Mucosa of descending colon (tissue), 3 donors: ENCODE measurements at regions not wholly inside any gene's neighbourhood (a gene's known extent, or its start where the extent isn't known, plus 50 kb on each side); places are given as distances from the start of the nearest gene placed in this dataset.

Experiments
- ATAC-seq: fragments of 200-7000 bp; cut with Tn5 transposase; one replicate; pipeline ENCODE4 v1.9.1; 2020; ENCODE audit warnings: mild to moderate bottlenecking, moderate library complexity
- DNase-seq, 3 donors: peaks; one replicate each; pipeline ENCODE4 v3.0.0-alpha.2; 2020
- H3K36me3 ChIP-seq: fragments of 200-600 bp; one replicate; pipeline ENCODE4 v1.8.0; 2021; ENCODE audit warnings: low read depth, mild to moderate bottlenecking
- H3K4me1 ChIP-seq: fragments of 200-600 bp; one replicate; pipeline ENCODE4 v1.8.0; 2021; ENCODE audit warnings: low read depth, mild to moderate bottlenecking
- H3K4me3 ChIP-seq: fragments of 200-600 bp; one replicate; pipeline ENCODE4 v1.8.0; 2021; ENCODE audit warnings: mild to moderate bottlenecking
- H3K9me3 ChIP-seq: fragments of 200-600 bp; one replicate; pipeline ENCODE4 v1.8.0; 2021; ENCODE audit warnings: mild to moderate bottlenecking
- intact Hi-C, 2 donors: fragments of 100-400 bp; cut with DNase I in 1 of 2; cut with micrococcal nuclease in 1 of 2; formaldehyde crosslinking; loops; one replicate each; pipeline versions ENCODE4 v1.11.0 to v1.11.1; 2022; cut with DNase I, micrococcal nuclease
- TF ChIP-seq, protein P1 (sequence below): fragments of 200-600 bp; IDR thresholded peaks from one replicate; pipeline ENCODE4 v1.8.0; 2022; ENCODE audit warnings: antibody characterized with exemption, mild to moderate bottlenecking
- donor health status: DM: no; HTN: no; CAD: no; lungs with moderate emphysema.
- donor health status: DM: no; HTN: no; CAD: no.
- donor health status: DM: no; HTN: yes; CAD: no.

DNA sequence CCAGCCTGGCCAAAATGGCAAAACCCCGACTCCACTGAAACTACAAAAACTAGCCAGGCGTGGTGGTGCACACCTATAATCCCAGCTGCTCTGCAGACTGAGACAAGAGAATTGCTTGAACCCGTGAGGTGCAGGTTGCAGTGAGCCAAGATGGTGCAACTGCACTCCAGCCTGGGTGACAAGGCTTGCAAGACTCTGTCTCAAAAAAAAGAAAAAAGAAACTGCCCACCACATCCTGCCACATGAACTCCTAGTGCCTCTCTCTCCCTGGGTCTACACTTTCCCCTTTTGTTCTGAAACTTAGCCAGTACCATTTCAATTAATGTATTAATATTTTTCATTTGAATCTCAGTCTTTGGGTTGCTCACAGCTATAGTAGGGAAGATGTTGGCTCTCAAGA lies 192.2 kb upstream of the MME start:
- Histone ChIP-seq H3K9me3 (peaks cover 8% of the 10 kb centered on the region), H3K4me3 (no peak overlapping the region), H3K4me1 (no peaks in the 10 kb centered on the region), H3K36me3 (no peaks in the 10 kb centered on the region)
- DNase-seq = no peak
- TF ChIP-seq, protein P1, sequence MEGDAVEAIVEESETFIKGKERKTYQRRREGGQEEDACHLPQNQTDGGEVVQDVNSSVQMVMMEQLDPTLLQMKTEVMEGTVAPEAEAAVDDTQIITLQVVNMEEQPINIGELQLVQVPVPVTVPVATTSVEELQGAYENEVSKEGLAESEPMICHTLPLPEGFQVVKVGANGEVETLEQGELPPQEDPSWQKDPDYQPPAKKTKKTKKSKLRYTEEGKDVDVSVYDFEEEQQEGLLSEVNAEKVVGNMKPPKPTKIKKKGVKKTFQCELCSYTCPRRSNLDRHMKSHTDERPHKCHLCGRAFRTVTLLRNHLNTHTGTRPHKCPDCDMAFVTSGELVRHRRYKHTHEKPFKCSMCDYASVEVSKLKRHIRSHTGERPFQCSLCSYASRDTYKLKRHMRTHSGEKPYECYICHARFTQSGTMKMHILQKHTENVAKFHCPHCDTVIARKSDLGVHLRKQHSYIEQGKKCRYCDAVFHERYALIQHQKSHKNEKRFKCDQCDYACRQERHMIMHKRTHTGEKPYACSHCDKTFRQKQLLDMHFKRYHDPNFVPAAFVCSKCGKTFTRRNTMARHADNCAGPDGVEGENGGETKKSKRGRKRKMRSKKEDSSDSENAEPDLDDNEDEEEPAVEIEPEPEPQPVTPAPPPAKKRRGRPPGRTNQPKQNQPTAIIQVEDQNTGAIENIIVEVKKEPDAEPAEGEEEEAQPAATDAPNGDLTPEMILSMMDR = no peak
- no peak for ATAC-seq
- intact Hi-C loops = no loop called here

DNA sequence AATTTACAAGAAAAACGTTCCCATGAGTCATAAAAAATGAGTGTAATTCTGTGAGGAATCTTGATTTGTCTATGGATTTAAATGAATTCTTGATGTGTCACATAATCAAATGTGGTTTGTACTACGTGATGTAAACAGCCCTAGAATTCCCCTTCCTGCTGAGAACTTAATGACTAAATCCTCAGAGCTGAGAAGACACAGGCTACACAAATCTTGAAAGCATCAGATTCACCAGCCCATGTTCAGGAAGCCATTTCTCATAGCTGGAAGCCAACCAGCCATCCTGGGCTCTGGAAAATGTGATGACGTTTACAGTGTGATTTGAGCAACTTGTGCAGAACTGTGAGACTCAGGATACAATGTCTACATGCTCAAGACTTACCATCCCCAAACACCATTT lies 193.7 kb upstream of the MME start:
- intact Hi-C loops = no loop called here
- Histone ChIP-seq H3K9me3 (peaks cover 8% of the 10 kb centered on the region), H3K4me1 (no peaks in the 10 kb centered on the region), H3K4me3 (no peak overlapping the region), H3K36me3 (no peaks in the 10 kb centered on the region)
- TF ChIP-seq, protein P1 = no peak
- DNase-seq = no peak
- ATAC-seq = peak; percentile 32

DNA sequence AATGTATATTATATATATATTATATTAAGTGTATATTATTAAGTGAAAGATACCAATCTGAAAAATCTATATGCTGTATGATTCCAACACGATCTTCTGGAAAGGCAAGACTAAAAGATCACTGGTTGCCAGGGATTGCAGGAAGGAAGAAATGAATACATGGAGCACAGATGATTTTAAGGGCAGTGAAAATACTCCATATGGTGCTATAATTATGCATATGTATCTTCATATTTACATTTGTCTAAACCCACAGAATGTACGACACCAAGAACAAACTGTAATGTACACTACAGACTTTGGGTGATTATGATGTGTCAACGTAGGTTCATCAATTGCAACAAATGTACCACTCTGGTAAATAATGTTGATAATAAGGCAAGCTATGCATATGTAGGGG lies 194.7 kb upstream of the MME start:
- H3K4me3 ChIP-seq = no peak overlapping the region
- peaks cover 8% of the 10 kb centered on the region for H3K9me3 ChIP-seq
- DNase-seq (no peak), ATAC-seq (no peak)
- no peaks in the 10 kb centered on the region for H3K36me3 ChIP-seq
- intact Hi-C loops = no loop called here
- H3K4me1 ChIP-seq = no peaks in the 10 kb centered on the region
- TF ChIP-seq, protein P1 = no peak

DNA sequence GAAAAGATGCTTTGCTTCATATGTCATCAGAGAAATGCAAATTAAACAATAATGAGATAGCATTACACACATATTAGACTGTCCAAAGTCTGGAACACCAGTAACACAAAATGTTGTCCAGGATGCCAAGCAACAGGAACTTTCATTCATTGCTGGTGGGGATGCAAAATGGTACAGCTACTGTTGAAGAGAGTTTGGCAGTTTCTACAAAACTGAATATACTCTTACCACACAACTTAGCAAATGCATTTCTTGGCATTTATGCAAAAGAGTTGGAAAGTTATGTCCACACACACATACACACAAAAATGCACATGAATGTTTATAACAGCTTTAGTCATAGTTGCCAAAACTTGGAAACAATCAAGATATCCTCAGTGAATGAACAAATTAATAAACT lies 195.2 kb upstream of the MME start:
- no peaks in the 10 kb centered on the region for H3K4me1 ChIP-seq
- intact Hi-C loops = no loop called here
- DNase-seq (no peak), ATAC-seq (no peak)
- H3K36me3 ChIP-seq = no peaks in the 10 kb centered on the region
- TF ChIP-seq, protein P1 = no peak
- H3K9me3 ChIP-seq = peaks cover 8% of the 10 kb centered on the region
- H3K4me3 ChIP-seq = no peak overlapping the region

DNA sequence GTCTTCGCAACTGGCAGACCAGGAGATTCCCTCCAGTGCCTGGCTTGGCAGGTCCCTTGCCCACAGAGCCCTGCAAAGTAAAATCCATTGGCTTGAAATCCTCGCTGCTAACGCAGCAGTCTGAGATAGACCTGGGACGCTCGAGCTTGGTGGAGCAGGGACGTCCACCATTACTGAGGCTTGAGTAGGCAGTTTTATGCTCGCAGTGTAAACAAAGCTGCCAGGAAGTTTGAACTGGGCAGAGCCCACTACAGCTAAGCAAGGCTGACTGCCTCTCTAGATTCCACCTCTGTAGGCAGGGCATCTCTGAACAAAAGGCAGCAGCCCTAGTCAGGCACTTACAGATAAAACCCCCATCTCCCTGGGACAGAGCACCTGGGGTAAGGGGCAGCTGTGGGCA lies 205.0 kb upstream of the MME start:
- intact Hi-C loops = no loop called here
- no peaks in the 10 kb centered on the region for H3K36me3 ChIP-seq
- H3K4me3 ChIP-seq = no peak overlapping the region
- H3K4me1 ChIP-seq = peaks cover 4% of the 10 kb centered on the region
- no peaks in the 10 kb centered on the region for H3K9me3 ChIP-seq
- ATAC-seq (peak; percentile 52), DNase-seq (peak in 1 of 3 donors; percentile 22)
- TF ChIP-seq, protein P1 = no peak

DNA sequence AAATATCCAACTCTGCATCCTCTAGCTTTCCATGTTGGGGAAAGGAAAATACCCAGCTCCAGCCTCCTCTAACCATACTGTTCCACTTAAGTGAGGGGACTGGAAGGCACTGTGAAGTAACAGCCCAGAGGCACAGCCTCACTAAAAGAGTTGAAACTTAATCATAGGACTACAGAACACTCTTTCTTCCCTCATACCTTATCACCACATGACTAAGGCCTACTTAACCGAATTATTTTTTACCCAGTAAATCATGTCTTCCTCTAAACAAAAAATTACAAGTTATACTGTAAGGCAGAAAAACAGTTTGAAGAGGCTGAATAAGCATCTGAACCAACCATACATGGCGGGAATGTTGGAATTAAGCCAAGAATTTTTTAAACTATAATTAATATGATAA lies 207.4 kb upstream of the MME start:
- DNase-seq (no peak), ATAC-seq (no peak)
- Histone ChIP-seq H3K36me3 (no peaks in the 10 kb centered on the region), H3K9me3 (no peaks in the 10 kb centered on the region), H3K4me1 (peaks cover 4% of the 10 kb centered on the region), H3K4me3 (no peak overlapping the region)
- intact Hi-C loops = no loop called here
- TF ChIP-seq, protein P1 = no peak
